Prostate gland (tissue), 2 donors: ENCODE measurements at regions not wholly inside any gene's neighbourhood (a gene's known extent, or its start where the extent isn't known, plus 50 kb on each side); places are given as distances from the start of the nearest gene placed in this dataset.

Experiments
- POLR2A ChIP-seq: fragments of 450-650 bp; IDR thresholded peaks from one replicate; pipeline ENCODE4 v1.6.1; 2016; ENCODE audit warnings: antibody characterized with exemption, mild to moderate bottlenecking
- POLR2AphosphoS5 ChIP-seq: sonication (generic); formaldehyde crosslinking; IDR thresholded peaks from one replicate; pipeline ENCODE4 v1.6.1; 2017; ENCODE audit warnings: antibody characterized with exemption
- TF ChIP-seq, protein P1 (sequence below), 4 experiments: fragments of 200-600 bp in 2 of 4; fragments of 450-650 bp in 2 of 4; sonication (generic) in 2 of 4; IDR thresholded peaks; 1 replicate in 3 of 4; 2 replicates in 1 of 4; pipeline ENCODE4 v1.5.1; 2016 to 2019; ENCODE audit warnings: antibody characterized with exemption in 4 of 4, mild to moderate bottlenecking in 2 of 4, moderate library complexity in 2 of 4

DNA sequence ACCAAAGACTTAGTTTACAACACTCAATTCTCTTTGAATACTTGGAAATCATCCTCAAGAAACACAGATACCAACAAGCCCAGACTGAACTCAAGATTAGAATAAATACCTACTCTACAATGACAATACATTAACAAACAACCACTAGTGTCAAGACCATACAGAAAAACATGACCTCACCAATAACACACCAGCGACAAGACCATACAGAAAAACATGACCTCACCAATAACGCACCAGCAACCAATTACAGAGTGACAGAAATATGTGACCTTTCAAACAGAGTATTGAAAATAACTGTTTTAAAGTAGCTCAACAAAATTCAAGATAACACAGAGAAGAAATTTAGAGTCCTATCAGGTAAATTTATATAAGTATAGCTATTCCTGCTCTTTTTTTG, 876.0 kb downstream of the EPHA3 start:
- TF ChIP-seq, protein P1, sequence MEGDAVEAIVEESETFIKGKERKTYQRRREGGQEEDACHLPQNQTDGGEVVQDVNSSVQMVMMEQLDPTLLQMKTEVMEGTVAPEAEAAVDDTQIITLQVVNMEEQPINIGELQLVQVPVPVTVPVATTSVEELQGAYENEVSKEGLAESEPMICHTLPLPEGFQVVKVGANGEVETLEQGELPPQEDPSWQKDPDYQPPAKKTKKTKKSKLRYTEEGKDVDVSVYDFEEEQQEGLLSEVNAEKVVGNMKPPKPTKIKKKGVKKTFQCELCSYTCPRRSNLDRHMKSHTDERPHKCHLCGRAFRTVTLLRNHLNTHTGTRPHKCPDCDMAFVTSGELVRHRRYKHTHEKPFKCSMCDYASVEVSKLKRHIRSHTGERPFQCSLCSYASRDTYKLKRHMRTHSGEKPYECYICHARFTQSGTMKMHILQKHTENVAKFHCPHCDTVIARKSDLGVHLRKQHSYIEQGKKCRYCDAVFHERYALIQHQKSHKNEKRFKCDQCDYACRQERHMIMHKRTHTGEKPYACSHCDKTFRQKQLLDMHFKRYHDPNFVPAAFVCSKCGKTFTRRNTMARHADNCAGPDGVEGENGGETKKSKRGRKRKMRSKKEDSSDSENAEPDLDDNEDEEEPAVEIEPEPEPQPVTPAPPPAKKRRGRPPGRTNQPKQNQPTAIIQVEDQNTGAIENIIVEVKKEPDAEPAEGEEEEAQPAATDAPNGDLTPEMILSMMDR (IDR thresholded peaks at IDR 0.05), result no peak
- no peak for TF ChIP-seq POLR2A
- TF ChIP-seq POLR2AphosphoS5, result no peak
